ENCODE measurements at regions not wholly inside any gene's neighbourhood (a gene's known extent, or its start where the extent isn't known, plus 50 kb on each side); places are given as distances from the start of the nearest gene placed in this dataset.
"Not testable (repeated sequence)": the region's sequence is repeated elsewhere in the genome, so short reads cannot be mapped to it uniquely, and the experiment has no call there.

- Histone ChIP-seq H3K4me2 (no peak overlapping the region), H3K4me3 (no peak overlapping the region), H3K9ac (no peak overlapping the region), H2AFZ (replicated peaks) (no peak overlapping the region), H3K27me3 (no peaks in the 10 kb centered on the region), H4K20me1 (ENCODE audit: low read depth) (no peaks in the 10 kb centered on the region), H3K9me3 (ENCODE audit: low read depth) (no peaks in the 10 kb centered on the region), H3K4me1 (no peaks in the 10 kb centered on the region), H3K79me2 (ENCODE audit: low read depth) (no peaks in the 10 kb centered on the region), H3K36me3 (no peaks in the 10 kb centered on the region), H3F3A (ENCODE audit: low read depth) (no peaks in the 10 kb centered on the region), H3K27ac (no peak overlapping the region)
- Mint-ChIP-seq H3K27me3 (ENCODE audit: insufficient read depth, low read depth) (peaks cover 4% of the 10 kb centered on the region), H3K36me3 (no peaks in the 10 kb centered on the region), H3K27ac (no peak overlapping the region), H3K4me1 (peaks cover 11% of the 10 kb centered on the region), H3K4me3 (no peak overlapping the region), H3K9me3 (no peaks in the 10 kb centered on the region)
- TF ChIP-seq EZH2phosphoT487 (IDR thresholded peaks at IDR 0.05) (no peak), CTCF (IDR thresholded peaks at IDR 0.05) (no peak), EZH2 (IDR thresholded peaks at IDR 0.05) (no peak)
- no peak for DNase-seq (ENCODE audit: low spot score)
These were observed 306.5 kb upstream of the HS3ST5 start for GRCh38 chr6:114649298-114649697.

GRCh38 chr6:114648847-114649246 lies 306.0 kb upstream of the HS3ST5 start:
- Mint-ChIP-seq H3K4me1 (peaks cover 11% of the 10 kb centered on the region), H3K36me3 (no peaks in the 10 kb centered on the region), H3K27me3 (ENCODE audit: insufficient read depth, low read depth) (peaks cover 4% of the 10 kb centered on the region), H3K9me3 (no peaks in the 10 kb centered on the region), H3K4me3 (no peak overlapping the region), H3K27ac (no peak overlapping the region)
- H3F3A ChIP-seq (ENCODE audit: low read depth), result no peaks in the 10 kb centered on the region
- no peaks in the 10 kb centered on the region for H4K20me1 ChIP-seq (ENCODE audit: low read depth)
- H3K79me2 ChIP-seq (ENCODE audit: low read depth), result no peaks in the 10 kb centered on the region
- H3K27me3 ChIP-seq, result no peaks in the 10 kb centered on the region
- no peak overlapping the region for H3K4me3 ChIP-seq
- no peak overlapping the region for H2AFZ ChIP-seq (replicated peaks)
- no peak overlapping the region for H3K27ac ChIP-seq
- H3K9me3 ChIP-seq (ENCODE audit: low read depth), result no peaks in the 10 kb centered on the region
- no peak for DNase-seq (ENCODE audit: low spot score)
- TF ChIP-seq EZH2 (IDR thresholded peaks at IDR 0.05) (no peak), EZH2phosphoT487 (IDR thresholded peaks at IDR 0.05) (no peak), CTCF (IDR thresholded peaks at IDR 0.05) (no peak)
- no peaks in the 10 kb centered on the region for H3K4me1 ChIP-seq
- no peak overlapping the region for H3K4me2 ChIP-seq
- H3K36me3 ChIP-seq, result no peaks in the 10 kb centered on the region
- no peak overlapping the region for H3K9ac ChIP-seq

GRCh38 chr6:114638341-114638740 lies 295.5 kb upstream of the HS3ST5 start:
- Histone ChIP-seq H3K27ac (no peak overlapping the region), H3K36me3 (no peaks in the 10 kb centered on the region), H4K20me1 (ENCODE audit: low read depth) (no peaks in the 10 kb centered on the region), H3F3A (ENCODE audit: low read depth) (no peaks in the 10 kb centered on the region), H3K4me1 (no peaks in the 10 kb centered on the region), H3K4me2 (no peak overlapping the region), H3K79me2 (ENCODE audit: low read depth) (no peaks in the 10 kb centered on the region), H2AFZ (replicated peaks) (no peak overlapping the region), H3K9me3 (ENCODE audit: low read depth) (no peaks in the 10 kb centered on the region), H3K4me3 (no peak overlapping the region), H3K9ac (no peak overlapping the region), H3K27me3 (no peaks in the 10 kb centered on the region)
- Mint-ChIP-seq H3K4me1 (no peaks in the 10 kb centered on the region), H3K27me3 (ENCODE audit: insufficient read depth, low read depth) (no peaks in the 10 kb centered on the region), H3K9me3 (peaks cover 2% of the 10 kb centered on the region), H3K36me3 (no peaks in the 10 kb centered on the region), H3K4me3 (no peak overlapping the region), H3K27ac (no peak overlapping the region)
- DNase-seq (ENCODE audit: low spot score), result peak; percentile 2
- TF ChIP-seq EZH2 (IDR thresholded peaks at IDR 0.05) (no peak), EZH2phosphoT487 (IDR thresholded peaks at IDR 0.05) (no peak), CTCF (IDR thresholded peaks at IDR 0.05) (no peak)

- Histone ChIP-seq H3K27ac (no peak overlapping the region), H3K9me3 (ENCODE audit: low read depth) (no peaks in the 10 kb centered on the region), H3F3A (ENCODE audit: low read depth) (no peaks in the 10 kb centered on the region), H2AFZ (replicated peaks) (no peak overlapping the region), H3K36me3 (no peaks in the 10 kb centered on the region), H3K4me2 (no peak overlapping the region), H3K79me2 (ENCODE audit: low read depth) (no peaks in the 10 kb centered on the region), H3K9ac (no peak overlapping the region), H3K27me3 (no peaks in the 10 kb centered on the region), H4K20me1 (ENCODE audit: low read depth) (no peaks in the 10 kb centered on the region), H3K4me1 (no peaks in the 10 kb centered on the region), H3K4me3 (no peak overlapping the region)
- no peak overlapping the region for H3K4me3 Mint-ChIP-seq
- H3K9me3 Mint-ChIP-seq, result no peaks in the 10 kb centered on the region
- H3K27ac Mint-ChIP-seq, result no peak overlapping the region
- DNase-seq (ENCODE audit: low spot score), result no peak
- TF ChIP-seq EZH2 (IDR thresholded peaks at IDR 0.05) (no peak), EZH2phosphoT487 (IDR thresholded peaks at IDR 0.05) (no peak), CTCF (IDR thresholded peaks at IDR 0.05) (no peak)
- H3K27me3 Mint-ChIP-seq (ENCODE audit: insufficient read depth, low read depth), result no peaks in the 10 kb centered on the region
- H3K4me1 Mint-ChIP-seq, result no peaks in the 10 kb centered on the region
- H3K36me3 Mint-ChIP-seq, result no peaks in the 10 kb centered on the region
These were observed 291.2 kb upstream of the HS3ST5 start for GRCh38 chr6:114634016-114634415.

- not testable (repeated sequence) for H3K36me3 Mint-ChIP-seq; H3K9me3 Mint-ChIP-seq; H4K20me1 ChIP-seq (ENCODE audit: low read depth); H2AFZ ChIP-seq (replicated peaks); H3K4me2 ChIP-seq; H3K4me3 ChIP-seq; H3K27ac ChIP-seq; H3K27me3 ChIP-seq; H3K27ac Mint-ChIP-seq; H3F3A ChIP-seq (ENCODE audit: low read depth); H3K36me3 ChIP-seq; H3K27me3 Mint-ChIP-seq (ENCODE audit: insufficient read depth, low read depth); H3K4me3 Mint-ChIP-seq; H3K4me1 ChIP-seq; H3K79me2 ChIP-seq (ENCODE audit: low read depth); H3K4me1 Mint-ChIP-seq; DNase-seq (ENCODE audit: low spot score); H3K9me3 ChIP-seq (ENCODE audit: low read depth); H3K9ac ChIP-seq
These were observed 283.4 kb upstream of the HS3ST5 start for GRCh38 chr6:114626226-114626625.

Data from neural progenitor cell (in vitro differentiated cells).